Pancreas (tissue), 10 donors: ENCODE measurements at regions not wholly inside any gene's neighbourhood (a gene's known extent, or its start where the extent isn't known, plus 50 kb on each side); places are given as distances from the start of the nearest gene placed in this dataset.

Experiments
- ATAC-seq, 4 donors: fragments of 200-7000 bp; cut with Tn5 transposase; one replicate each; pipeline versions ENCODE4 v1.8.0 to v1.9.1; 2020; ENCODE audit warnings: mild to moderate bottlenecking in 4 of 4, moderate library complexity in 4 of 4
- DNase-seq, 6 donors: peaks; one replicate each; pipeline ENCODE4 v3.0.0-alpha.2; 2020
- FAIRE-seq: peaks from 2 replicates; lab custom pipeline; 2012; peaks lifted over from hg19 to GRCh38; lab: Jason Lieb, UNC
- H3K27ac ChIP-seq, 4 donors: fragments of 200-600 bp; sonication (generic); 1 replicate in 3 of 4; 2 replicates in 1 of 4; pipeline versions ENCODE4 v1.5.0 to v1.8.0; 2020
- H3K27me3 ChIP-seq, 4 donors: fragments of 200-600 bp; one replicate each; pipeline ENCODE4 v1.8.0; 2021
- H3K36me3 ChIP-seq, 3 donors: fragments of 200-600 bp; sonication (generic) in 1 of 3; one replicate each; pipeline versions ENCODE4 v1.5.0 to v1.8.0; 2020 to 2021
- H3K4me1 ChIP-seq, 3 donors: fragments of 200-600 bp; one replicate each; pipeline ENCODE4 v1.8.0; 2021
- H3K4me3 ChIP-seq, 4 donors: fragments of 200-600 bp; sonication (generic) in 2 of 4; one replicate each; pipeline versions ENCODE4 v1.5.0 to v1.8.0; 2020 to 2021
- H3K9me3 ChIP-seq, 4 donors: fragments of 200-600 bp; one replicate each; pipeline ENCODE4 v1.8.0; 2021
- WGBS, 2 donors: extraction: QIAGEN DNeasy Blood & Tissue Kit; methylation state at CpG; one replicate each; pipeline ENCODE4 v1.1.7; 2013; 5-methylcytosine and 5-hydroxymethylcytosine counted together
- intact Hi-C, 3 donors: fragments of 100-400 bp; cut with DNase I; formaldehyde crosslinking; loops; one replicate each; pipeline versions ENCODE4 v1.11.1 to v1.14.2; 2022
- TF ChIP-seq, protein P1 (sequence below), 4 donors: fragments of 200-600 bp; sonication (generic) in 3 of 4; IDR thresholded peaks; one replicate each; pipeline versions ENCODE4 v1.5.0 to v1.8.0; 2021; ENCODE audit warnings: antibody characterized with exemption in 4 of 4
- donor health status: healthy with polysubstance abuse.
- donor health status: DM: no; HTN: no; CAD: no; lungs with moderate emphysema.
- donor health status: DM: no; HTN: no; CAD: no.
- donor health status: control.
- donor health status: control.
- donor health status: Bipolar disorder and iron deficiency.
- donor health status: DM: yes; HTN: yes; CAD: no.
- donor health status: DM: no; HTN: no; CAD: no.
- donor health status: DM: no; HTN: no; CAD: no.
- donor health status: DM: yes; HTN: yes; CAD: no.

DNA sequence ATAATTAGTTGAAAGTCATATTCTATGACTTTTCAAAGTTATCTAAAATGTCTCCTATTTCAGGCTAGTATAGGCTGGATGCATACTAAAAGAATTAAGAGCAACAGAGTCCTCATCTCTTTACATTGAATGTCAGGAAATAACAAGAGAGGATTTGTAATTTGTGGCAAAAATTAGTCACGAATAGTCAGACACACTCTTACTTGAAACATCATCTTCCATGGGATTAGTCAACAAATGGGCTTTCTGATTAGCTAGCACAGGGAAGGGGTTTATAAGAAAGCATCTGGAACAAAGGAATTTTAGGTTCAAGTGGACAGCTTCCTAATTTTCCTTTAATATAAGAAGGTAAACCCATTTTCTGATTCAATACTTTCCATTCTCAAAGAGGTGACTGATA is 330.3 kb upstream of the MEX3C start:
- ATAC-seq (no peak), DNase-seq (no peak), FAIRE-seq (no peak)
- H3K9me3 ChIP-seq = no peaks in the 10 kb centered on the region
- intact Hi-C loops = no loop called here
- no peak overlapping the region for H3K4me3 ChIP-seq
- no peaks in the 10 kb centered on the region for H3K4me1 ChIP-seq
- no peaks in the 10 kb centered on the region for H3K36me3 ChIP-seq
- H3K27ac ChIP-seq = no peak overlapping the region
- 75 to 83% methylated on average over 1 of the region's 1 CpG for WGBS, 2 donors
- TF ChIP-seq, protein P1, sequence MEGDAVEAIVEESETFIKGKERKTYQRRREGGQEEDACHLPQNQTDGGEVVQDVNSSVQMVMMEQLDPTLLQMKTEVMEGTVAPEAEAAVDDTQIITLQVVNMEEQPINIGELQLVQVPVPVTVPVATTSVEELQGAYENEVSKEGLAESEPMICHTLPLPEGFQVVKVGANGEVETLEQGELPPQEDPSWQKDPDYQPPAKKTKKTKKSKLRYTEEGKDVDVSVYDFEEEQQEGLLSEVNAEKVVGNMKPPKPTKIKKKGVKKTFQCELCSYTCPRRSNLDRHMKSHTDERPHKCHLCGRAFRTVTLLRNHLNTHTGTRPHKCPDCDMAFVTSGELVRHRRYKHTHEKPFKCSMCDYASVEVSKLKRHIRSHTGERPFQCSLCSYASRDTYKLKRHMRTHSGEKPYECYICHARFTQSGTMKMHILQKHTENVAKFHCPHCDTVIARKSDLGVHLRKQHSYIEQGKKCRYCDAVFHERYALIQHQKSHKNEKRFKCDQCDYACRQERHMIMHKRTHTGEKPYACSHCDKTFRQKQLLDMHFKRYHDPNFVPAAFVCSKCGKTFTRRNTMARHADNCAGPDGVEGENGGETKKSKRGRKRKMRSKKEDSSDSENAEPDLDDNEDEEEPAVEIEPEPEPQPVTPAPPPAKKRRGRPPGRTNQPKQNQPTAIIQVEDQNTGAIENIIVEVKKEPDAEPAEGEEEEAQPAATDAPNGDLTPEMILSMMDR (IDR thresholded peaks at IDR 0.05) = no peak
- no peaks in the 10 kb centered on the region for H3K27me3 ChIP-seq

DNA sequence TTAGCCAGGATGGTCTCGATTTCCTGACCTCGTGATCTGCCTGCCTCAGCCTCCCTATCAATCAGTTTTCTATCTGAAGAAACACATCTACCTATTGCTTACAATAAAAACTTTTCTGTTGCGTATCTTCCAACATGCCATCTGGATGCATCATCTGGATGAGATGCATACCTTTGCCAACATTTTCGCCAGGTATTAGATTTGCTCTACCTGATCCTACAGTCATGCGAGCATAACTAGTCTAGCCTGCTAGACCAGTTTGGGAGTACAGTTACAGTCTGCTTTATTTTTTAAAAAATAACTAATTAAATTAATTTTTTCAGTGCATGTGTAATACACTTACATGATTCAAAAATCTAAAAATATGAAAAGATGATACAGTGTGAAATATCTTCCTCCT is 334.0 kb upstream of the MEX3C start:
- Histone ChIP-seq H3K27ac (no peak overlapping the region), H3K4me3 (no peak overlapping the region), H3K36me3 (no peaks in the 10 kb centered on the region), H3K27me3 (no peaks in the 10 kb centered on the region), H3K4me1 (no peaks in the 10 kb centered on the region), H3K9me3 (no peaks in the 10 kb centered on the region)
- TF ChIP-seq, protein P1 (IDR thresholded peaks at IDR 0.05) = no peak
- WGBS, 2 donors = 57 to 59% methylated on average over 5 of the region's 5 CpGs
- intact Hi-C loops = loop anchor here in 1 of 3 donors (10.0 kb wide), 1 partner anchor 247 kb away; no protein-coding TSS in a partner anchor
- DNase-seq = no peak
- no peak for ATAC-seq
- no peak for FAIRE-seq

DNA sequence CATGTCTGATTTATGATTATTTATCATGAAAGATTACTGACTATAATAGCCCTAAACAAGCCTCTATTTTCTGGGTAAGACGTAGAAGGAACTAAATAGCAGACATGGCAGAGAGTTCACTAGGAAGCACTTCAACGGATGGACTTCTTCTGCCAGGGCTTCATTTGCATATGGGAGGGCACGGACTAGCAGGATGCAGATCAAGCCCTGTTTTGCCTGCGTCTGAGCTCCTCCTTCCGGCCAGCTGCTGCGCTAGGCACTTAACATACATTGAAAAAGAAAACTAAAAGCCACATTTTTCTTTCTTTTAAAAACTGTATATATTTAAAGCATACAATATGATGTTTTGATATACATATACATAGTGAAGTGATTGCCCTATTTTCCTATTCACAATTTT is 340.0 kb upstream of the MEX3C start:
- intact Hi-C loops = loop anchor here in 1 of 3 donors (10.0 kb wide), 1 partner anchor 253 kb away; no protein-coding TSS in a partner anchor
- H3K4me1 ChIP-seq = no peaks in the 10 kb centered on the region
- no peaks in the 10 kb centered on the region for H3K27me3 ChIP-seq
- H3K36me3 ChIP-seq = no peaks in the 10 kb centered on the region
- FAIRE-seq (no peak), DNase-seq (peak in 5 of 6 donors; percentile 48 to 56 (median 49)), ATAC-seq (peak; percentile 92 to 98 (median 96))
- H3K9me3 ChIP-seq = no peaks in the 10 kb centered on the region
- no peak overlapping the region for H3K4me3 ChIP-seq
- no peak overlapping the region for H3K27ac ChIP-seq
- TF ChIP-seq, protein P1 (IDR thresholded peaks at IDR 0.05) = no peak
- WGBS, 2 donors = 6 to 8% methylated on average over 6 of the region's 6 CpGs

DNA sequence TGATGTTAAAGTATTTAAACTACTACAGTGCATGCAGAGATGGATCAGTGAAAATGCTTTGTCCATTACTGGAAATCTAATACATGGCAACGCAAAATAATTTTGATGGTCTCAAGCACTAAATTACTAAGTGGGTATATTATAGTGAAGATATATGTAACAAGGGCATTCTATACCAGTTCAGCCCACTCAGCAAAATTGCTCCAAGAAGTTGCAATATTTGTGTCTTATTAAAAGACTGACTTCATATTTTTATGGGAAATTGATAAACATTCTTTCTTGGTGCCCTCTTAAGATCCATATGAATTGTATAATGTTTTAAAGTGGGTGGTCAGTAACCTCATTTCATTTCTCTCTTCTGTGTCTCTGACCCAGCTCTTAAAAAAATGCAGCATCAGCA is 343.1 kb upstream of the MEX3C start:
- no peaks in the 10 kb centered on the region for H3K9me3 ChIP-seq
- no peak overlapping the region for H3K27ac ChIP-seq
- no peaks in the 10 kb centered on the region for H3K36me3 ChIP-seq
- no peaks in the 10 kb centered on the region for H3K4me1 ChIP-seq
- no peak for DNase-seq
- WGBS, 2 donors = 91 to 97% methylated on average over 1 of the region's 1 CpG
- H3K27me3 ChIP-seq = no peaks in the 10 kb centered on the region
- intact Hi-C loops = no loop called here
- FAIRE-seq = no peak
- ATAC-seq = no peak
- TF ChIP-seq, protein P1 (IDR thresholded peaks at IDR 0.05) = no peak
- H3K4me3 ChIP-seq = no peak overlapping the region

DNA sequence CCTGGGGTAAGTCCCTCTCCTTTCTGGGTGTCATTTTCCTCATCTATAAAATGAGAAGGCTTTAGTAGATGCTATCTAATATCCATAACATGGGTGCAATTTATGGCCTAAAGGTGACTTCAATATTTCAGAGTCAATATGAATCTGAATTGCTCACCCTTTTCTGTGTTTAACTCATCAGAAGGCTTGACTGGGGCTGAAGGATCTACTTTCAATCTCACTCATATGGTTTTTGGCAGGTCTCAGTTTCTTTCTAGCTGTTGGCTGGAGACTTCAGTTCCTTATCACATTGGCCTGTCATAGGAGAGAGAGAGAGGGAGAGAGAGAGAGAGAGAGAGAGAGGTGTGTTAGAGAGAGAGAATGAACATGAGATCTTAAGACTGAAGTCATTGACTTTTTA is 343.7 kb upstream of the MEX3C start:
- FAIRE-seq (no peak), ATAC-seq (no peak), DNase-seq (no peak)
- Histone ChIP-seq H3K4me1 (no peaks in the 10 kb centered on the region), H3K27me3 (no peaks in the 10 kb centered on the region), H3K36me3 (no peaks in the 10 kb centered on the region), H3K27ac (no peak overlapping the region), H3K4me3 (no peak overlapping the region), H3K9me3 (no peaks in the 10 kb centered on the region)
- TF ChIP-seq, protein P1 (IDR thresholded peaks at IDR 0.05) = no peak
- intact Hi-C loops = no loop called here
